Spinal cord (tissue), 9 donors: ENCODE measurements at regions not wholly inside any gene's neighbourhood (a gene's known extent, or its start where the extent isn't known, plus 50 kb on each side); places are given as distances from the start of the nearest gene placed in this dataset.

Experiments used
- DNase-seq, 6 donors: peaks; one replicate each; pipeline versions ENCODE4 v3.0.0 to v3.0.0-alpha.2; 2013 to 2015; ENCODE audit warnings: low spot score in 6 of 6, low read depth in 4 of 6
- H3K27ac ChIP-seq: one replicate; pipeline ENCODE4 v1.5.1; 2013; ENCODE audit warnings: low read depth, low read length, control low read depth
- H3K27me3 ChIP-seq: one replicate; pipeline ENCODE4 v1.6.1; 2013; ENCODE audit warnings: low read length; ENCODE audit not compliant: control insufficient read depth, insufficient read depth
- H3K36me3 ChIP-seq: one replicate; pipeline ENCODE4 v1.6.1; 2013; ENCODE audit warnings: low read length; ENCODE audit not compliant: control insufficient read depth, insufficient read depth
- H3K4me1 ChIP-seq: one replicate; pipeline ENCODE4 v1.6.1; 2013; ENCODE audit warnings: low read length; ENCODE audit not compliant: control insufficient read depth, insufficient read depth
- H3K4me3 ChIP-seq: one replicate; pipeline ENCODE4 v1.5.1; 2013; ENCODE audit warnings: low read depth, low read length, control low read depth
- H3K9me3 ChIP-seq: one replicate; pipeline ENCODE4 v1.6.1; 2013; ENCODE audit warnings: low read length; ENCODE audit not compliant: control insufficient read depth, insufficient read depth
- WGBS: methylation state at CpG from one replicate; pipeline ENCODE4 v1.1.5; 2013; ENCODE audit warnings: missing lambda C conversion rate; ENCODE audit not compliant: insufficient coverage; 5-methylcytosine and 5-hydroxymethylcytosine counted together
- donor health status: healthy.

- Histone ChIP-seq H3K4me3 (no peak overlapping the region), H3K27ac (no peak overlapping the region), H3K9me3 (no peaks in the 10 kb centered on the region), H3K4me1 (no peaks in the 10 kb centered on the region), H3K27me3 (no peaks in the 10 kb centered on the region), H3K36me3 (no peaks in the 10 kb centered on the region)
- no CpG with 5 or more reads among the region's 2 CpGs for WGBS
- no peak for DNase-seq
These were observed 184.2 kb downstream of the CCDC71L start for GRCh38 chr7:106476751-106477150.

DNA sequence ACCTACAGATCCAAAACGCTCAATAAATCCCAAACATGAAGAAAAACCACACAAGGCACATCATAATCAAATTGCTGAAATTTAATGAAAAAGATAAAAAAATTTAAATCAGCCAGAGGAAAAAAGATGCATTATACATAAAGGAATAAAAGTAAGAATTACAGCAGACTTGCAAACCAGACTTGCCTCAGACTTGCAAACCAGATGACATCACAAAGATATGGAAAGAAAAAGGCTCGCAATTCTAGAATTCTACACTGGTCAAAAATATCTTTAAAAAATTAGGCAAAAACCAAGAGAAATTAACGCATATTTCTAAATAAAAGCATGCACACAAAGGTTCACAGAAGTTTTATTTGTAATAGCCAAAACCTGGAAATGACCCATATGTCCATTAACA lies 188.0 kb upstream of the NAMPT start:
- no CpG with 5 or more reads among the region's 3 CpGs for WGBS

GRCh38 chr7:106471686-106472440 lies 187.1 kb upstream of the NAMPT start:
- no peak overlapping the region for H3K27ac ChIP-seq
- H3K36me3 ChIP-seq = no peaks in the 10 kb centered on the region
- DNase-seq = no peak
- no peak overlapping the region for H3K4me3 ChIP-seq
- 57% methylated on average over 3 of the region's 8 CpGs for WGBS
- H3K4me1 ChIP-seq = no peaks in the 10 kb centered on the region
- H3K9me3 ChIP-seq = no peaks in the 10 kb centered on the region
- no peaks in the 10 kb centered on the region for H3K27me3 ChIP-seq

More for the DNA sequence above, 188.0 kb upstream of the NAMPT start:
- Histone ChIP-seq H3K9me3 (no peaks in the 10 kb centered on the region), H3K27ac (no peak overlapping the region), H3K36me3 (no peaks in the 10 kb centered on the region), H3K4me1 (no peaks in the 10 kb centered on the region), H3K27me3 (no peaks in the 10 kb centered on the region), H3K4me3 (no peak overlapping the region)
- DNase-seq = no peak

DNA sequence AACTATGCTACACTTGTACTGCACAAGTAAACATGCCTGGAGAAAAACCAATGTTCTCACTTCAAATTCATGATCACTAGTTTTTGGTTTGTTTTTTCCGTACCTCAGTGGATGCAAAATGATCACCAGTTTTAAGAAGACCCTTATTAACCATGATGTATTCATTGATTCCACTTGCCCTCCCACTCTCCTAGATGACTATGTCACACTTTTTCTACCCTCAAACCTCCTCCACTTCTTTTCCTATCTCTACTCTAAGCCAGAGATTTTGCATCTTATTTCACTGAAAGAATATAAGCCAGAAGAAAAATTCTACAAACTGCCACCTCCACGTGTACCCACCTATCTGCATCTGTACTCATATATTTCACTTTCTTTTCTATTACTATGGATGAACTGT lies 186.2 kb upstream of the NAMPT start:
- Histone ChIP-seq H3K4me3 (no peak overlapping the region), H3K4me1 (no peaks in the 10 kb centered on the region), H3K27me3 (no peaks in the 10 kb centered on the region), H3K27ac (no peak overlapping the region), H3K36me3 (no peaks in the 10 kb centered on the region), H3K9me3 (no peaks in the 10 kb centered on the region)
- DNase-seq = no peak
- 90% methylated on average over 2 of the region's 2 CpGs for WGBS

DNA sequence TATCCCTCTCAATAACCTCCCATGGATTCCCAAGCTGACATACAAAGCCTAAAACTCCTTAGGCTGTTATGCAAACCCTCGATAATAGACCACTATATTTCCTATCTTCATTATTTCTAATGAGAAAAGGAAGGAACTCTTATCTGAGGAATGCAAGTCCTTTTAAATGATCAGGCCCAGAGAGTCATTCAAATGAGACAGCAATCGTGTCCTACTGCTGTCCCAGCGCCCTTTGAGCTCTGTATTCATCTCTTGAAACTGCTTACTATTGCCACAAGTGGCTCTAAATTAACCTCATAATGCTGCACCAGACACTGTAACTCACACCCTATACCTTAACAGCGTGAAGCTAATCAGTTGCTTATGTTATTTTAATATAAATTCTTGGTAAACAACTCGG lies 182.1 kb upstream of the NAMPT start:
- no peaks in the 10 kb centered on the region for H3K36me3 ChIP-seq
- no peaks in the 10 kb centered on the region for H3K9me3 ChIP-seq
- H3K27ac ChIP-seq = no peak overlapping the region
- H3K27me3 ChIP-seq = no peaks in the 10 kb centered on the region
- H3K4me1 ChIP-seq = no peaks in the 10 kb centered on the region
- 90% methylated on average over 2 of the region's 5 CpGs for WGBS
- H3K4me3 ChIP-seq = no peak overlapping the region
- DNase-seq = no peak

DNA sequence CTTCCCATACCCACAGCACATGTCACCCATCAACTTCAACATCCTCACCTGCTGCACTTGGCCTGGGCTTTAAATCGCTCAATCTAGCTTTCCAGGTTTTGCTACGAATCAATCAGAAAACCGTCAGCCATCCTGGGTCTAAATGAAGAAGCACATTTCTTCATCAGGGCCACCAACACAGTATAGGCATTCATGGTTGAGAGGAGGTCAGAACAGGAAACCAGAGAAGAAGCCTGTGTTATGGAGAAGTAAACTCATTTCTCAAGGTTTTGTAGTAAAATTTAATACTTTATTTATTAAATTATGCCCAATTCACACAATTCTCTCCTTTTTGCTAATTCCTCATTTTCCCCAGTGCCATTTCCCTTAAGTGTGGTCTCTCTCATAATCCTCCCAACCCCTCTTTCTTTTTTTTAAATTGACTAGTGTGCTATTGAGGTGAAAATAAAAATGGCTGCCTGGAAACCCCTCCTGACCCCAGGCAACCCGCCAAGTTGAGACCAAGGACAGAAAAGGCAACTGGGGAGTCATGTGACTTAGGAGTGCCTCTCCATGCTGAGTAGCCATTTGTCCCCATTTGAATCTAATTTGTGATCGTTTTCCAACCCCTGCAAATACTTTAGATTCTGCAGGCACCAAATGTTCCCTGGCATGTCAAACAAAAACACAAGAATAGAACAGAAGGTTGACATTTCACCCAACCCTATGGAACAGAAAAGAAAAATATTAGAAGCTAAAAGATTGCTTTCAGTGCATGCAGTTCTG lies 181.1 kb upstream of the NAMPT start:
- no peak overlapping the region for H3K4me3 ChIP-seq
- peak in 1 of 6 donors; percentile 6 for DNase-seq
- H3K4me1 ChIP-seq = no peaks in the 10 kb centered on the region
- H3K9me3 ChIP-seq = no peaks in the 10 kb centered on the region
- H3K36me3 ChIP-seq = no peaks in the 10 kb centered on the region
- WGBS = 67% methylated on average over 3 of the region's 5 CpGs
- no peaks in the 10 kb centered on the region for H3K27me3 ChIP-seq
- no peak overlapping the region for H3K27ac ChIP-seq

DNA sequence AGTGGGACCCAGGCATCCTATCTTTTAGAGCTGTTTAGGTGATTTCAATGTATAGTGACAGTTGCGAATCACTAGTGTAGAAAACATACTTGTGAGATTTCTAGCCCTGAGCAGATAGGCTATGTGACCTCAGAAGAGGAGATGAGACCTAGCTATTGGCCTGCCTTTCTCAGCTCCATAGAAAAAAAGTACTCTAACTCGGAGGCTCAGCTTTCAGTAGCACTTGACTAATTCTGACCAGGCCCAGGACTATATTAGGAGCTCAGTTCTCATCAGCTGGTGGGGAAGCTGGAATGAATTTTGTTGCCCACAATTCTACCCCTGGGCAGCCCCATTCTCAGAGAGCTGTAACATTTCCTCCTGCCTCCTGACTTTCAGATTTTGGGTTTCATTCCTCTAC lies 179.9 kb upstream of the NAMPT start:
- no peak overlapping the region for H3K27ac ChIP-seq
- H3K4me3 ChIP-seq = no peak overlapping the region
- no peaks in the 10 kb centered on the region for H3K36me3 ChIP-seq
- no peaks in the 10 kb centered on the region for H3K4me1 ChIP-seq
- WGBS = 50% methylated on average over 2 of the region's 2 CpGs
- DNase-seq = no peak
- H3K27me3 ChIP-seq = no peaks in the 10 kb centered on the region
- no peaks in the 10 kb centered on the region for H3K9me3 ChIP-seq

- no peaks in the 10 kb centered on the region for H3K4me1 ChIP-seq
- 100% methylated on average over 1 of the region's 2 CpGs for WGBS
These were observed 179.2 kb upstream of the NAMPT start for GRCh38 chr7:106463851-106464611.

DNA sequence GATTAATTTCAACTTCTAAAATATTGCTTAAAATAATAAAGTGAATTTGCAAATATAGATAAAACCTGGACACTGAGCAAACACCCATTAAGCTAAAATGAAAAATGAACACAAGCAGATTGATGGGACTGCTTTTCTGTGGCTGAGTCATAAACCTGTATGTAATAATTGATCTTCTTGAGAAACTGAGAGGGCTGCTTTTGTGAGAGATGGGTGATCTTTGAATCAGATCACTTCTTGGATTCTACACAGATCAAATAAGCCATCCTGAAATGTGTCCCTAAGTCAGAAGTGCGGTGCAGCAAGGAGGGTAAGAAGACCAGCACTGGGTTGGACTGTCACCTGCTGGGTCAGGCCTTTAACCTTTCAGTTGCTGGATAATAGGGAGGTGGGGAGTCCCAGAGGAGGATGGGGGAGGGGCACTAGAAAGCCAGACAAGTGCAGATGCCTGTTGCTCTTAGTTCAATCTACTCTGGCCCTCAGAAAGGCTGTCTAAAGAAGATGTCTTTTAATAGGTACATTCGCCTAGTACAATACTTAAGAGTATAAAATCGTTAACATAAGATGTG lies 178.2 kb upstream of the NAMPT start:
- H3K27ac ChIP-seq = no peak overlapping the region
- H3K9me3 ChIP-seq = no peaks in the 10 kb centered on the region
- no peaks in the 10 kb centered on the region for H3K4me1 ChIP-seq
- 0% methylated on average over 1 of the region's 3 CpGs for WGBS
- H3K27me3 ChIP-seq = no peaks in the 10 kb centered on the region
- DNase-seq = no peak
- no peak overlapping the region for H3K4me3 ChIP-seq
- H3K36me3 ChIP-seq = no peaks in the 10 kb centered on the region

More at GRCh38 chr7:106463851-106464611, 179.2 kb upstream of the NAMPT start:
- Histone ChIP-seq H3K9me3 (no peaks in the 10 kb centered on the region), H3K4me3 (no peak overlapping the region), H3K27ac (no peak overlapping the region), H3K36me3 (no peaks in the 10 kb centered on the region), H3K27me3 (no peaks in the 10 kb centered on the region)
- DNase-seq = no peak
